GM12872 (cell line): ENCODE measurements at regions not wholly inside any gene's neighbourhood (a gene's known extent, or its start where the extent isn't known, plus 50 kb on each side); places are given as distances from the start of the nearest gene placed in this dataset.

ENCODE experiments used
- TF ChIP-seq, protein P1 (sequence below): IDR thresholded peaks from 3 replicates; pipeline ENCODE4 v1.5.1; 2011; ENCODE audit warnings: low read depth, mild to moderate bottlenecking, low read length, moderate library complexity; ENCODE audit not compliant: insufficient read depth

DNA sequence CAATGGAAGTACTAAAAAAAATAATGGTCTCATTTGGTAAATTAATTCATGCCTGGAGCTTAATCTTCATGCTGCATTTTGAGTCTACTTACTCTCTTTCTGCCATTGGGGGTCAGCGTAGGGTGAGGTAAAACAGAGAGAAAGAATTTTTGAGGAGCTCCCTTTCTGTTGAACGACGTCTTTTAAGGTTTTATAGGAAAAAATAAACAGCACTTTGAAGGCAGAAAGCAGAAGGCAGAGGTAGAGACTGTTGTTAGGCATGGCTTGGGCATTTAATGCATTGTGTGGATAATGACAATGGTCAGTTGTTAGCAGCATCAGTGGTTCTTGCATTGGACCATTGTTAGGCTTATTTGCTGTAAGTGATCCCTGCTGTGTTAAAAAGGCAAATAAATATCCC is 557.2 kb upstream of the STXBP6 start:
- TF ChIP-seq, protein P1, sequence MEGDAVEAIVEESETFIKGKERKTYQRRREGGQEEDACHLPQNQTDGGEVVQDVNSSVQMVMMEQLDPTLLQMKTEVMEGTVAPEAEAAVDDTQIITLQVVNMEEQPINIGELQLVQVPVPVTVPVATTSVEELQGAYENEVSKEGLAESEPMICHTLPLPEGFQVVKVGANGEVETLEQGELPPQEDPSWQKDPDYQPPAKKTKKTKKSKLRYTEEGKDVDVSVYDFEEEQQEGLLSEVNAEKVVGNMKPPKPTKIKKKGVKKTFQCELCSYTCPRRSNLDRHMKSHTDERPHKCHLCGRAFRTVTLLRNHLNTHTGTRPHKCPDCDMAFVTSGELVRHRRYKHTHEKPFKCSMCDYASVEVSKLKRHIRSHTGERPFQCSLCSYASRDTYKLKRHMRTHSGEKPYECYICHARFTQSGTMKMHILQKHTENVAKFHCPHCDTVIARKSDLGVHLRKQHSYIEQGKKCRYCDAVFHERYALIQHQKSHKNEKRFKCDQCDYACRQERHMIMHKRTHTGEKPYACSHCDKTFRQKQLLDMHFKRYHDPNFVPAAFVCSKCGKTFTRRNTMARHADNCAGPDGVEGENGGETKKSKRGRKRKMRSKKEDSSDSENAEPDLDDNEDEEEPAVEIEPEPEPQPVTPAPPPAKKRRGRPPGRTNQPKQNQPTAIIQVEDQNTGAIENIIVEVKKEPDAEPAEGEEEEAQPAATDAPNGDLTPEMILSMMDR, result no peak

DNA sequence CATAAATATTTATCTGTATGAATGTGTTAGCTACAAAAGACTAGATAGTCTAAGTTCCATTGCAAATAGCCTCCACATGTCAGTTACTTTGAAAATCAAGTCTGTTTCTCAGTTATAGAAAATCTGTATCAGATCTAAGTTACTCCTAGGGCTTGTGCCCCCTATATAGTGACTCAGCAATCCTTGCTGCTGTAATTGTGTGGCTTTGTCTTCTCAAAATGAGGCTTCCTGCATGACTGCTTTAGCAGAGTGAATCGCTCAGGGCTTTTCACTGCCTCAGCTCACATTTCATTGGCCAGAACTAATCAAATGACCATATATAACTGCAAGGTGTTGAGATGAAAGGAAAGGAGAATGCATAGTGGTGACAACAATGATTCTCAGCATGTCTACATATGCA is 552.2 kb upstream of the STXBP6 start:
- TF ChIP-seq, protein P1, result no peak

- TF ChIP-seq, protein P1, result no peak
Measured at GRCh38 chr14:25588751-25589150, 538.8 kb upstream of the STXBP6 start.

DNA sequence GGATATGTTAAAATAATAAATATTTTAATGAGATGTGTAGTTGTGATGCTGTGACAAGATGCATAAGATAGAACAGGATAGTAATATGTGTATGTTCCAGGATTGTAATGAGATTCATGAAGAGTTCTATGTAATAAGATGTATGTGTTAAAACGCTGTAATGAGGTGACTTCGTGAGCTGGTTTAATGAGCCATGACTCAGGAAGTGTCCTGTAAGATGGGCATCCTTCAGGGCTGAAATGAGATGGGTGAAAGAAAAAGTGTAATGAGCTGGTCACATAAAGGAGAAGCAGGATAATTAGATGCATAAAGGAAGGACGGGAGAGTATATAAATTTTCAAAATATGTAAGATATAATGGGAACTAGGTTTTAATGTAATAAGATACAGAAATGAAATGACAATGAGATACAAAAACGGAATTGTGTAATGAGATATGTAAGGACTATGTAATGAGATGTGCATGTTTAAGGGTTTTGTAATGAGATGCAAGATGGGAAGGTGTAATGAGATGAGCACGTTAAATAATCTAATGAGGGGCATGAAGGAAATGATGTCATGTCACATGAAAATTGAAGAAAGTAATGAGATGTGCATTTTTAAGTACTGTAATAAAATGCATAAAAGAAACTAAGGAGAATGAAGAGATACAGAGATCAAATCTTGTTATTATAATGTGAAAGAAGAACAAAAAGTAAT is 524.8 kb upstream of the STXBP6 start:
- TF ChIP-seq, protein P1, result no peak

DNA sequence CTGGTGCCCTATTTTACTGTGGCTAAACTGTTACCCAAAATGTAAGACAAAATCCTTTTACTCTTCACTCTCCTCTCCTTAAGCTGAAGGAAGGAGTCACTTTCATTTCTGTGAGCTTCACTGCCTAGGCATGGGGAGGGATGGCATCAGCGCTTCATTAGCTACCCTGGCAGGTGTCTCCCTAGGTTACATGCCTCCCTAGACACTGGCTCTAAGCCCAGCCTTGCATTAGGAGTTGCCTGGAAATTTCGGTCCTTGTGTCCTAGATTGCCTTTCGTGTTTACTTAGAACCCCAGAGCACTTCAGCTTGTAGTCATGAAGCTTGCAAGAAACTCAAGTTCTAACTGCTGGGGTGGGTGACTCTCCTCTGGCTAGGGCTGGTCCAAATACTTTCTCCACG is 520.5 kb upstream of the STXBP6 start:
- TF ChIP-seq, protein P1, result no peak

GRCh38 chr14:25557466-25557865 is 507.5 kb upstream of the STXBP6 start:
- TF ChIP-seq, protein P1, result no peak

DNA sequence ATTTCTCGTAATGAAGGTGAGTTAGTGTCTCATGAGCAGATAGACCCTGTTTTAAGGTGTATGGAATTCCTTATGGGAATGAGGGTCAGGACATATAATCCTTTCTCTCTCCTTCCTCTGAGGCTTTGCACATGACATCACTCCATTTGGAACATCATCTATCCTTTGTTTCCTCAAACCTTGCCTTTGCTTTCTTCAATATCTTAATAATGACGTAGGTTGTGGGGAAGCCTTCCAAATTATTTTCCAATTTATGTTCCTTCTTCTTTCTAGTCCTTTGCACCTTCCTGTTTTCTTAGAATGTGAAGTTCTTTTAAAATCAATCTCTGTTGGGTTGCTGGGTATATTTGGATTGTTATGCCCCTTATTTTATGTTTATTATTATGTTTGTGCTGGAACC is 502.9 kb upstream of the STXBP6 start:
- TF ChIP-seq, protein P1, result no peak

DNA sequence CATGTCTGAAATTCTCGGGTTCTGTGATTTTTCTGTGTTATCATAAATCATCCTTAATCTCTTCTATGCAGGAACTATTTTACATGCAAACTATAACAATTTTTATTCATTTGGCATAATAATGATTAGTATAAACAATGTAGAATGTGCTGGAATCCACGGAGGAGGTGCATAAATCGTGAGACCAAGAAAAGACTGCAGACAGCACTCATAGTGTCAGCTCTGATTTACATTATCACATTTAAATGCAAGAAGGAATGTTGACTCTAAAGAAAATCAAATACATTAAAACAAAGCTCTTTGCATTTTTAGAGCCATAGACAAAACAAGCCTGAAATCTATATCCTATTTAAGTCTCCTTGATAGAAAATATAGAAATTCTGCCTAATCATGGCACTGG is 501.7 kb upstream of the STXBP6 start:
- TF ChIP-seq, protein P1, result no peak
